GM23338 (cell line): ENCODE measurements at regions not wholly inside any gene's neighbourhood (a gene's known extent, or its start where the extent isn't known, plus 50 kb on each side); places are given as distances from the start of the nearest gene placed in this dataset.

ENCODE experiments used
- ATAC-seq: fragments of 200-7000 bp; cut with Tn5 transposase; 3 replicates; pipeline ENCODE4 v1.9.1; 2020
- DNase-seq: peaks from one replicate; pipeline ENCODE4 v3.0.0-alpha.2; 2015; ENCODE audit warnings: low spot score
- H2AFZ ChIP-seq: fragments of 200-600 bp; sonication (generic); 2 replicates; pipeline ENCODE4 v1.8.0; 2016; ENCODE audit warnings: antibody characterized with exemption, mild to moderate bottlenecking, moderate library complexity
- H3F3A ChIP-seq: fragments of 200-600 bp; sonication (generic); replicated peaks from 2 replicates; pipeline ENCODE4 v1.8.0; 2017; ENCODE audit warnings: antibody characterized with exemption, mixed run types, low read depth
- H3K27ac ChIP-seq: fragments of 200-600 bp; sonication (generic); 2 replicates; pipeline ENCODE4 v1.6.1; 2016; ENCODE audit warnings: low read depth
- H3K27me3 ChIP-seq: fragments of 200-600 bp; sonication (generic); 2 replicates; pipeline ENCODE4 v1.8.0; 2016; ENCODE audit warnings: mild to moderate bottlenecking, mixed run types, moderate library complexity; ENCODE audit not compliant: insufficient read depth
- H3K36me3 ChIP-seq: fragments of 200-600 bp; sonication (generic); 2 replicates; pipeline ENCODE4 v1.8.0; 2016; ENCODE audit warnings: mild to moderate bottlenecking; ENCODE audit not compliant: insufficient read depth
- H3K4me1 ChIP-seq: fragments of 200-600 bp; sonication (generic); 2 replicates; pipeline ENCODE4 v1.8.0; 2016; ENCODE audit warnings: mild to moderate bottlenecking, moderate library complexity; ENCODE audit not compliant: insufficient read depth
- H3K4me2 ChIP-seq: fragments of 200-600 bp; sonication (generic); 2 replicates; pipeline ENCODE4 v1.7.1; 2017; ENCODE audit warnings: mixed run types
- H3K4me3 ChIP-seq: fragments of 200-600 bp; sonication (generic); 2 replicates; pipeline ENCODE4 v1.6.1; 2016; ENCODE audit warnings: mixed run types
- H3K79me2 ChIP-seq: fragments of 200-600 bp; sonication (generic); replicated peaks from 2 replicates; pipeline ENCODE4 v1.8.0; 2017; ENCODE audit warnings: mild to moderate bottlenecking; ENCODE audit not compliant: insufficient read depth
- H3K9me2 ChIP-seq: fragments of 200-600 bp; sonication (generic); 2 replicates; pipeline ENCODE4 v1.8.0; 2017; ENCODE audit not compliant: insufficient read depth
- H4K20me1 ChIP-seq: fragments of 200-600 bp; sonication (generic); replicated peaks from 2 replicates; pipeline ENCODE4 v1.8.0; 2017; ENCODE audit warnings: mild to moderate bottlenecking; ENCODE audit not compliant: insufficient read depth
- H3K27ac Mint-ChIP-seq: 2 replicates; pipeline ENCODE4 v1.8.0; 2020; ENCODE audit warnings: inconsistent platforms, mild to moderate bottlenecking, moderate library complexity, mixed read lengths
- H3K27me3 Mint-ChIP-seq: 3 replicates; pipeline ENCODE4 v1.8.0; 2022; ENCODE audit warnings: low read depth, mild to moderate bottlenecking, moderate library complexity, mixed read lengths, inconsistent platforms; ENCODE audit not compliant: insufficient read depth, poor library complexity
- H3K36me3 Mint-ChIP-seq: 3 replicates; pipeline ENCODE4 v1.8.0; 2021; ENCODE audit warnings: low read depth, mild to moderate bottlenecking, inconsistent platforms, moderate library complexity, mixed read lengths
- H3K4me1 Mint-ChIP-seq: 3 replicates; pipeline ENCODE4 v1.8.0; 2020; ENCODE audit warnings: mild to moderate bottlenecking, inconsistent platforms, mixed read lengths
- H3K4me3 Mint-ChIP-seq: 3 replicates; pipeline ENCODE4 v1.8.0; 2021; ENCODE audit warnings: moderate library complexity, mild to moderate bottlenecking, inconsistent platforms, mixed read lengths
- H3K9me3 Mint-ChIP-seq: 3 replicates; pipeline ENCODE4 v1.8.0; 2020; ENCODE audit warnings: moderate library complexity, mild to moderate bottlenecking, inconsistent platforms, mixed read lengths
- CREB1 ChIP-seq: fragments of 250-450 bp; sonication (Bioruptor Pico); IDR thresholded peaks from 2 replicates; pipeline ENCODE4 v1.5.0; 2020; ENCODE audit warnings: low read depth, mild to moderate bottlenecking, moderate library complexity
- EZH2 ChIP-seq: fragments of 200-600 bp; sonication (generic); IDR thresholded peaks from one replicate; pipeline ENCODE4 v1.8.0; 2017; ENCODE audit warnings: antibody characterized with exemption, mild to moderate bottlenecking, low read depth; ENCODE audit not compliant: unreplicated experiment
- EZH2phosphoT487 ChIP-seq: fragments of 200-600 bp; sonication (generic); IDR thresholded peaks from one replicate; pipeline ENCODE4 v1.8.1; 2018; ENCODE audit warnings: antibody characterized with exemption; ENCODE audit not compliant: unreplicated experiment
- JUNB ChIP-seq: IDR thresholded peaks from one replicate; pipeline ENCODE4 v1.6.1; 2016; ENCODE audit warnings: antibody characterized with exemption; ENCODE audit not compliant: unreplicated experiment
- POLR2AphosphoS5 ChIP-seq: IDR thresholded peaks from 2 replicates; pipeline ENCODE4 v1.6.1; 2016; ENCODE audit warnings: antibody characterized with exemption, low read depth
- STAT1 ChIP-seq: IDR thresholded peaks from one replicate; pipeline ENCODE4 v1.6.1; 2016; ENCODE audit warnings: antibody characterized with exemption; ENCODE audit not compliant: unreplicated experiment
- ZNF114 ChIP-seq: fragments of 250-450 bp; sonication (Bioruptor Pico); IDR thresholded peaks from 2 replicates; pipeline ENCODE4 v1.5.0; 2020; ENCODE audit warnings: mild to moderate bottlenecking, moderate library complexity
- ZNF331 ChIP-seq: fragments of 250-450 bp; sonication (Bioruptor Pico); IDR thresholded peaks from 2 replicates; pipeline ENCODE4 v1.5.0; 2020; ENCODE audit warnings: low read depth, mild to moderate bottlenecking, moderate library complexity
- TF ChIP-seq, protein P1 (sequence below), 2 experiments: fragments of 200-600 bp in 1 of 2; sonication (generic) in 1 of 2; conservative IDR thresholded peaks; 2 replicates each; pipeline versions ENCODE4 v1.5.1 to v1.6.1; 2016 to 2017; ENCODE audit warnings: antibody characterized with exemption in 2 of 2, low read depth in 2 of 2, mild to moderate bottlenecking in 2 of 2, moderate library complexity in 1 of 2
- TF ChIP-seq, protein P2 (sequence below): IDR thresholded peaks from 2 replicates; pipeline ENCODE4 v1.6.1; 2016; ENCODE audit warnings: antibody characterized with exemption
- TF ChIP-seq, protein P3 (sequence below): IDR thresholded peaks from one replicate; pipeline ENCODE4 v1.6.1; 2018; ENCODE audit warnings: antibody characterized with exemption; ENCODE audit not compliant: unreplicated experiment

DNA sequence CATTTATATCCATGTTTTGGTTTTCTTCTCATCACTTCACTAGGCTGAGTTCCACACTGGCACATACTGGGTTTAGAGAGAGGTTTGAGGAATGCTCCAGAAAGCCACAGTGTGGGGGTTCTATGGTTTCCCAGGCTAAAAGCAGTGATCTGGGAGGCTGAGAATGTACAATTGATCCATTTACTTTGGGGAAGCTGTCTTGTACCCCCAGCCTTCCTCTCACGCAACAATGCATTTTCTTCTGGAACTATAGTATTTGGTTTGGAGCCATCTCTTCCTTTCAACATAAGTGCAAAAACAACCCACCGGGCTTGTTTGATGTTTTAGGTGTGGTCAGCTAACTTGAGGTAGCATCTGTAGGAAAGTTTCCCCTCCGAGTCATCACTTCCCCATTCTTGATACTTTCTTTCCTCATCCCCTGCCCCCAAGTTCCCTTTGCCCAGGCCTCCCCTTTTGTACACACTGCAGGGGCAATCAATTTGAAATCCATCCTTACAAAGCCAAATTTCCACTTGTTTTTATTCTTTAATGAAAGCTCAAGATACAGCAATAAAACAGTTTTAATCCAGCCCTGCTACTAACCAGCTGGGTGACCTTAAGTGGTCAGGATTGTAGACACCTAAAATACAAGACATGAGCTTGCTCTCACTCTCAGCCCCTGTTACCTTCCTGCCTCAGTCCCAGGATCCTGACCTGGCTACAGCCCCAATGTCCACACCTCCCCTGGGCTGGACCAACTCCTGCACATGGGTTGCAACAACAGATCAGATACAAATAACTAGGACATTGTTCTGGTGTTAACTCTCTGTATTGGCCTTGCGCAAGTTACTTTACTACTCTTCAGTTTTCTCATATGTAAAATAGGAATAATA lies 109.2 kb downstream of the FHDC1 start (continued):
- TF ChIP-seq STAT1 (no peak), ZNF114 (CRISPR knock-in tag) (no peak), CREB1 (CRISPR knock-in tag) (no peak)
- TF ChIP-seq, protein P1, sequence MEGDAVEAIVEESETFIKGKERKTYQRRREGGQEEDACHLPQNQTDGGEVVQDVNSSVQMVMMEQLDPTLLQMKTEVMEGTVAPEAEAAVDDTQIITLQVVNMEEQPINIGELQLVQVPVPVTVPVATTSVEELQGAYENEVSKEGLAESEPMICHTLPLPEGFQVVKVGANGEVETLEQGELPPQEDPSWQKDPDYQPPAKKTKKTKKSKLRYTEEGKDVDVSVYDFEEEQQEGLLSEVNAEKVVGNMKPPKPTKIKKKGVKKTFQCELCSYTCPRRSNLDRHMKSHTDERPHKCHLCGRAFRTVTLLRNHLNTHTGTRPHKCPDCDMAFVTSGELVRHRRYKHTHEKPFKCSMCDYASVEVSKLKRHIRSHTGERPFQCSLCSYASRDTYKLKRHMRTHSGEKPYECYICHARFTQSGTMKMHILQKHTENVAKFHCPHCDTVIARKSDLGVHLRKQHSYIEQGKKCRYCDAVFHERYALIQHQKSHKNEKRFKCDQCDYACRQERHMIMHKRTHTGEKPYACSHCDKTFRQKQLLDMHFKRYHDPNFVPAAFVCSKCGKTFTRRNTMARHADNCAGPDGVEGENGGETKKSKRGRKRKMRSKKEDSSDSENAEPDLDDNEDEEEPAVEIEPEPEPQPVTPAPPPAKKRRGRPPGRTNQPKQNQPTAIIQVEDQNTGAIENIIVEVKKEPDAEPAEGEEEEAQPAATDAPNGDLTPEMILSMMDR (conservative IDR thresholded peaks at IDR 0.05; ENCODE audit: low read depth in 2 of 2), result no peak

DNA sequence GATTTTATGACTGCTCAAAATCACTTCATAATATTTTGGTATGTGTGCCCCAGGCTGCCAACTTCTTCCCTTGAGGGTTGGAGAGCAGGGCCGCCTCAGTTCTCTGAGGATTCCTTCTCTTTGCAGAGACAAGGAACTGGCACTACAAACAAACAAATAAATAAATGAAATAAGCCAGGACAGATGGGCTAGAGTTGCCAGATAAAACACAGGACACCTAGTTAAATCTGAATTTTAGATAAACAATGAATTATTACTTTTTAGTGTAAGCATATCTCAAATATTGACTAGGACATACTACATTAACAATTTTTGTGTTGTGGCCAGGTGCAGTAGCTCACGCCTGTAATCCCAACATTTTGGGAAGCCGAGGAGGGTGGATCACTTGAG lies 122.5 kb downstream of the FHDC1 start:
- H3F3A ChIP-seq, result no peaks in the 10 kb centered on the region
- H3K4me1 ChIP-seq, result no peaks in the 10 kb centered on the region
- Mint-ChIP-seq H3K36me3 (no peaks in the 10 kb centered on the region), H3K9me3 (no peaks in the 10 kb centered on the region; the same call in 2 of the 3 replicates), H3K4me1 (no peaks in the 10 kb centered on the region), H3K4me3 (no peak overlapping the region), H3K27ac (no peak overlapping the region), H3K27me3 (peaks cover 5% of the 10 kb centered on the region)
- H3K27ac ChIP-seq, result no peak overlapping the region
- DNase-seq, result no peak
- no peaks in the 10 kb centered on the region for H3K79me2 ChIP-seq
- H2AFZ ChIP-seq, result 0 out of 2 replicates have a peak overlapping the region, but pooled peaks have one; percentile 20
- no peak overlapping the region for H3K4me2 ChIP-seq
- H3K36me3 ChIP-seq, result no peaks in the 10 kb centered on the region
- no peaks in the 10 kb centered on the region for H4K20me1 ChIP-seq
- no peak for ATAC-seq
- H3K4me3 ChIP-seq, result no peak overlapping the region
- H3K27me3 ChIP-seq, result no peaks in the 10 kb centered on the region
- H3K9me2 ChIP-seq, result peaks cover 12% of the 10 kb centered on the region; the same call in 1 of the 2 replicates
- TF ChIP-seq ZNF331 (CRISPR knock-in tag) (no peak), ZNF114 (CRISPR knock-in tag) (no peak), CREB1 (CRISPR knock-in tag) (no peak), STAT1 (no peak), EZH2 (no peak), JUNB (no peak), EZH2phosphoT487 (no peak), POLR2AphosphoS5 (no peak)
- TF ChIP-seq, protein P2, sequence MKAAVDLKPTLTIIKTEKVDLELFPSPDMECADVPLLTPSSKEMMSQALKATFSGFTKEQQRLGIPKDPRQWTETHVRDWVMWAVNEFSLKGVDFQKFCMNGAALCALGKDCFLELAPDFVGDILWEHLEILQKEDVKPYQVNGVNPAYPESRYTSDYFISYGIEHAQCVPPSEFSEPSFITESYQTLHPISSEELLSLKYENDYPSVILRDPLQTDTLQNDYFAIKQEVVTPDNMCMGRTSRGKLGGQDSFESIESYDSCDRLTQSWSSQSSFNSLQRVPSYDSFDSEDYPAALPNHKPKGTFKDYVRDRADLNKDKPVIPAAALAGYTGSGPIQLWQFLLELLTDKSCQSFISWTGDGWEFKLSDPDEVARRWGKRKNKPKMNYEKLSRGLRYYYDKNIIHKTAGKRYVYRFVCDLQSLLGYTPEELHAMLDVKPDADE, result no peak
- TF ChIP-seq, protein P3, sequence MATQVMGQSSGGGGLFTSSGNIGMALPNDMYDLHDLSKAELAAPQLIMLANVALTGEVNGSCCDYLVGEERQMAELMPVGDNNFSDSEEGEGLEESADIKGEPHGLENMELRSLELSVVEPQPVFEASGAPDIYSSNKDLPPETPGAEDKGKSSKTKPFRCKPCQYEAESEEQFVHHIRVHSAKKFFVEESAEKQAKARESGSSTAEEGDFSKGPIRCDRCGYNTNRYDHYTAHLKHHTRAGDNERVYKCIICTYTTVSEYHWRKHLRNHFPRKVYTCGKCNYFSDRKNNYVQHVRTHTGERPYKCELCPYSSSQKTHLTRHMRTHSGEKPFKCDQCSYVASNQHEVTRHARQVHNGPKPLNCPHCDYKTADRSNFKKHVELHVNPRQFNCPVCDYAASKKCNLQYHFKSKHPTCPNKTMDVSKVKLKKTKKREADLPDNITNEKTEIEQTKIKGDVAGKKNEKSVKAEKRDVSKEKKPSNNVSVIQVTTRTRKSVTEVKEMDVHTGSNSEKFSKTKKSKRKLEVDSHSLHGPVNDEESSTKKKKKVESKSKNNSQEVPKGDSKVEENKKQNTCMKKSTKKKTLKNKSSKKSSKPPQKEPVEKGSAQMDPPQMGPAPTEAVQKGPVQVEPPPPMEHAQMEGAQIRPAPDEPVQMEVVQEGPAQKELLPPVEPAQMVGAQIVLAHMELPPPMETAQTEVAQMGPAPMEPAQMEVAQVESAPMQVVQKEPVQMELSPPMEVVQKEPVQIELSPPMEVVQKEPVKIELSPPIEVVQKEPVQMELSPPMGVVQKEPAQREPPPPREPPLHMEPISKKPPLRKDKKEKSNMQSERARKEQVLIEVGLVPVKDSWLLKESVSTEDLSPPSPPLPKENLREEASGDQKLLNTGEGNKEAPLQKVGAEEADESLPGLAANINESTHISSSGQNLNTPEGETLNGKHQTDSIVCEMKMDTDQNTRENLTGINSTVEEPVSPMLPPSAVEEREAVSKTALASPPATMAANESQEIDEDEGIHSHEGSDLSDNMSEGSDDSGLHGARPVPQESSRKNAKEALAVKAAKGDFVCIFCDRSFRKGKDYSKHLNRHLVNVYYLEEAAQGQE, result no peak
